Mucosa of stomach (tissue), 1 donor: ENCODE measurements at regions not wholly inside any gene's neighbourhood (a gene's known extent, or its start where the extent isn't known, plus 50 kb on each side); places are given as distances from the start of the nearest gene placed in this dataset.

Experiments used
- H3K27me3 ChIP-seq: one replicate; pipeline ENCODE4 v1.7.0; 2013; ENCODE audit warnings: mild to moderate bottlenecking, low read length; ENCODE audit not compliant: control insufficient read depth, insufficient read depth
- H3K36me3 ChIP-seq: one replicate; pipeline ENCODE4 v1.7.0; 2013; ENCODE audit warnings: low read length; ENCODE audit not compliant: control insufficient read depth, insufficient read depth
- H3K4me1 ChIP-seq: one replicate; pipeline ENCODE4 v1.7.0; 2013; ENCODE audit warnings: mild to moderate bottlenecking, low read length; ENCODE audit not compliant: control insufficient read depth, insufficient read depth
- H3K4me3 ChIP-seq: one replicate; pipeline ENCODE4 v1.7.0; 2013; ENCODE audit warnings: low read length
- H3K9ac ChIP-seq: one replicate; pipeline ENCODE4 v1.7.0; 2013; ENCODE audit warnings: mild to moderate bottlenecking, low read length, moderate library complexity
- H3K9me3 ChIP-seq: one replicate; pipeline ENCODE4 v1.7.0; 2013; ENCODE audit warnings: mild to moderate bottlenecking, low read length, moderate library complexity; ENCODE audit not compliant: control insufficient read depth
- donor health status: Pancreatic carcinoma.

- Histone ChIP-seq H3K9me3 (no peaks in the 10 kb centered on the region), H3K9ac (no peak overlapping the region), H3K4me3 (no peak overlapping the region), H3K36me3 (no peaks in the 10 kb centered on the region), H3K4me1 (no peaks in the 10 kb centered on the region), H3K27me3 (no peaks in the 10 kb centered on the region)
Observed at GRCh38 chr13:34064456-34065205, 246.7 kb downstream of the RFC3 start.

DNA sequence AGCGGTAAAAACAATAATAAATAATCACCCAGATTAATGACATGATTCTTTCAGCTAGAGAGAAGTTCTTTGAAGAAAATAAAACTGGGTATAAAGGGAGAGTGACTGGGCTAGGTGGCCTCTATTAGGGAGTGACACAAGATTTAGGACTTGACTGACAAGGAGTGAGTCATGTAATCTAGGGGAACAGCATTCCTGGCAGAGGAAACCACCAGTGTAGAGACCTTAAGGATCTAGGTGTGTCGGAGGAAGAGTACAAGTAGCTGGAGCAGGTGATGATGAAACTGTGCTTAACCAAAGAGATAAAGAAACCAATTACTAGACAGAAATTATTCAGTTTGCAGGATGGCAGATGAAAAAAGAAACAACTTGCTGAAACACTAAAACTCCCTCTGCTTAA, 248.0 kb downstream of the RFC3 start:
- Histone ChIP-seq H3K27me3 (no peaks in the 10 kb centered on the region), H3K36me3 (no peaks in the 10 kb centered on the region), H3K4me3 (no peak overlapping the region), H3K9ac (no peak overlapping the region), H3K4me1 (no peaks in the 10 kb centered on the region), H3K9me3 (no peaks in the 10 kb centered on the region)

GRCh38 chr13:34066344-34066743, 248.4 kb downstream of the RFC3 start:
- H3K27me3 ChIP-seq: no peaks in the 10 kb centered on the region
- H3K9me3 ChIP-seq: no peaks in the 10 kb centered on the region
- H3K36me3 ChIP-seq: no peaks in the 10 kb centered on the region
- H3K9ac ChIP-seq: no peak overlapping the region
- no peak overlapping the region for H3K4me3 ChIP-seq
- no peaks in the 10 kb centered on the region for H3K4me1 ChIP-seq

DNA sequence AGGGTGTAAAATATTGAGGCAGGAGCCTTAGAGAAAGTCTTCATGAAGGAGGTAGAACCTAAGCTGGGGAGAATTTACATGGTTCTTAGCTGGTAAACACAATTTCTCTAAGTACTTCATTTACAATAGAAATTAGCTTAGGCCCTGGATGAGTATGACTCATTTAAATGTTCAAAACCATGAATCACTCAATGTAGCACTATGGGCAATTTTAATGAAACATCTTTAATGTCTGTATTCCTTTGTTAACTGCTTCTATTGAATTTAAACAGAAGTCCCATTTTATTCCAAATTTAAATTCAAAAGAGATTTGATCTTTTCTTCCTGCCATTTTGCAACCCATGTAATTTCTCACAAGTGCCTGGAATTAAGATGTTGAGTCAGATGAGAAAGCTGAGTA, 252.1 kb downstream of the RFC3 start:
- no peak overlapping the region for H3K9ac ChIP-seq
- H3K9me3 ChIP-seq: no peaks in the 10 kb centered on the region
- no peak overlapping the region for H3K4me3 ChIP-seq
- no peaks in the 10 kb centered on the region for H3K4me1 ChIP-seq
- no peaks in the 10 kb centered on the region for H3K36me3 ChIP-seq
- H3K27me3 ChIP-seq: no peaks in the 10 kb centered on the region

DNA sequence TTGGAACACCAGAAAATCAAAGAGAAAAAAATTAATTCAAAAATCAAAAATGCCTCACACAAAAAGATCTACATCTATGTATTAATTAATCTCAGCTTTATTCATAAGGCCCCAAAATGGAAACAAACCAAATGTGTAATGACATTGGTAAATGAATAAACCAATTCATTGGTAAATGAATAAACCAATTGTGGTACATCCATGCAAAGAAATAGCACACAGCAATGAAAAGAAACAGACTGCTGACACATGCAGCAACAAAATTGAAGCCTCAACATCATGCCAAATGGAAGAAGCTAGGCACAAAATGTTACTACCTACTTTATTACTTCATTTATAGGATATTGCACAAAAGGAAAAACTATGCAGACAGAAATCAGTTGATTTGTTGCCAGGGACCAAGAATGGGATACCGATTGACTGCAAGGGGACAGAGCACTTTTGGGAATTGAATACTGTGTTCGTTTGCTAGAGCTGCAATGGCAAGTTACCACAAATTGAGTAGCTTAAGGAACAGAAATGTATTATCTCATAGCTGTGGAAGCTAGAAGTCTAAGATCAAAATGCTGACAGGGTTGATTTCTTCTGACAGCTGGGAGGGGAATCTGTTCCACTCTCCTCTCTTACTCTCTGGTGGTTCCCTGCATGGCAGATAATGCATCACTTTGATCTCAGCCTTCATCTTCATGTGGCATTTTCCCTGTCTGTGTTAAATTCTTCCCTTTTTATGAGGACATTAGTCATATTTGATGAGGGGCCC, 252.8 kb downstream of the RFC3 start:
- Histone ChIP-seq H3K4me3 (no peak overlapping the region), H3K4me1 (no peaks in the 10 kb centered on the region), H3K9me3 (no peaks in the 10 kb centered on the region), H3K9ac (no peak overlapping the region), H3K36me3 (no peaks in the 10 kb centered on the region), H3K27me3 (no peaks in the 10 kb centered on the region)

DNA sequence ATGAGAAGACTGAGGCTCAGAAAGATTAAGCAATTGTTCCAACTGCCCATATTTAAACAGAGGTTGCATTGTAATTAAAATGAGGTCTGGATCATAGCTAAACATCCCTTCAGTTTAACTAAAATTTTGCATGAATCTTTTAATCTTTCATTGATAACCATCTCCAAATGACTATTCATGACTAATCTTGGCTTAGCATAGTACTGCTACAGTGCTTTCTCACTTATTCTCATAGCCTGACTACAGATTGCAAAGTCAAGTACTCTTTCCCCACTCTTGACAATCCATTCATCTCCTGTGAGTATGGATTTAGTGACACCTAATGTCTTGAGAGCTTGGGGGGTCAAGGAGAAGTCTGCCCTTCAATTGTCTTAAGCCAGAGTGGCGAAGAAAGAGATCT, 258.4 kb downstream of the RFC3 start:
- no peaks in the 10 kb centered on the region for H3K36me3 ChIP-seq
- H3K4me1 ChIP-seq: no peaks in the 10 kb centered on the region
- no peak overlapping the region for H3K9ac ChIP-seq
- H3K27me3 ChIP-seq: no peaks in the 10 kb centered on the region
- H3K9me3 ChIP-seq: no peaks in the 10 kb centered on the region
- no peak overlapping the region for H3K4me3 ChIP-seq

DNA sequence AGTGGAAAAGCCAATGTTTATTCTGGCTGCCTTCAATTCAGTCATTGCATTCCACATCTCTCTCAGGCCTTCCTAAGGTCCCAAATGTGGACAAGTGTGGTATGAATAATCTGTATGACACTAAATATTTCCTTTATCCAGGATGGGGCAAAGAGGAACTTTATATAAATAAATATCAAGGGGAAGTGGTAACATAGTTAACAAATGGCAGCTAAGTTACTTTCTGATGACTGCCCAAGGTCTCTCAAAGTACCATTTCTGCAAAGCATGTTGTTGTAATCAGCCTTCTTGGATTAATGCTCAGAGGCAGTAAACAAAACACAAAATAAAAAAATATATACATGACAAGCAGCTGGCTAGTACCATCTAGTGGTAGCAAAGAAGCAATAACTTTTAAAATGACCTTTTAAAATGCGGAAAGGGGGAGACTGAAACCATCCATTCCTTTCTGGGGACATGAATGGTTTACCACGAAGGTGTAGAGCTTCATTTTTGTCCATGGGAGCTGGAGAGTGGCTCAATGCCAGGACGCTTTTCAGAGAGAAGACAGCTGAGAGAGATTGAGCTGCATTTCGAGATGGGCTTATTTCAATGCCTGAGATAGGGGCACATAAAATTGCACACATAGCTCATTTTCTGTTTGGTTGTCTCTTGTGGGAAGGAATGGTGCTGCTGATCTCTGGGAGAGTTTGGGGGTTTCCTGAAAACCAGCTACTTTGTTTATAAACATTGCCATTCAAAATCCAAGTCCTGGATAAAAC, 259.2 kb downstream of the RFC3 start:
- no peaks in the 10 kb centered on the region for H3K9me3 ChIP-seq
- no peak overlapping the region for H3K4me3 ChIP-seq
- H3K9ac ChIP-seq: no peak overlapping the region
- no peaks in the 10 kb centered on the region for H3K36me3 ChIP-seq
- H3K4me1 ChIP-seq: no peaks in the 10 kb centered on the region
- no peaks in the 10 kb centered on the region for H3K27me3 ChIP-seq

- Histone ChIP-seq H3K9ac (no peak overlapping the region), H3K9me3 (no peaks in the 10 kb centered on the region), H3K36me3 (no peaks in the 10 kb centered on the region), H3K27me3 (no peaks in the 10 kb centered on the region), H3K4me3 (no peak overlapping the region), H3K4me1 (no peaks in the 10 kb centered on the region)
Observed at GRCh38 chr13:34078334-34078999, 260.5 kb downstream of the RFC3 start.

DNA sequence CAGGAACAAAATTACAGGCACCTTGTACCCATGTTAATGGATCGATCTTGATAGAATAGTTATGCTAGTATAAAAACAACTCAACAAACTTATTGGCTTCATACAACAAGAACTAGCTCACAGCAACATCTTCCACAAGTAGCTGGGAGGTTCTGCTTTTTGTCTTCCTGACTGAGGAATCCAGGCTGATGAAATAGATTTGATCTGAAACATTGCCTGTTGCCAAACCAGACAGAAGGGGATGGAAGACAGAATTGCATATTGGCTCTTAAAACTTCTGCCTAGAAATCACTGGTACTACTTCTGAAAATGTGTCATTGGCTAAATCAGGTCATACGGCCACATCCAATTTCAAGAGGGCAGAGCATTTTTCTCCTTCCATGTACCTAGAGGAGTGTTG, 267.3 kb downstream of the RFC3 start:
- Histone ChIP-seq H3K27me3 (no peaks in the 10 kb centered on the region), H3K9me3 (no peaks in the 10 kb centered on the region), H3K36me3 (no peaks in the 10 kb centered on the region), H3K4me1 (no peaks in the 10 kb centered on the region), H3K4me3 (no peak overlapping the region), H3K9ac (no peak overlapping the region)

DNA sequence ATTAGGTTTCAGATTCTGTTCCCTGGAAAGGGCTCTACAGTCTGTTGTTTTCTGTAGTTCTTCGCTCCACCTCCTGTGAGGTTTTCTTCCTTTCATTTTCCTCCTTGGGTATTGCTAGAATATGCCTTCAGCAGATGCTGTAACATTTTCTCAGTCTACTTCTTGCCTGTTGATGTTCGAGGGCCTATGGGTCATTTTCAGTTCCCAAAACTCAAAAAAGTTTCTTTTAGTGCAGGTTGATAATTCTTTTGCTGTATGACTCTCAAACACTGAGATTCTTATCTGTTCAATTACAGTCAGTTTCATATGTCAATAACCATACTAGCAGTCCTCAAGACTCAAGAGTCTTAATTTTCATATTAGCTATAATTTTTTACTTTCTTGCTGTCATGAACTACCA, 268.3 kb downstream of the RFC3 start:
- Histone ChIP-seq H3K27me3 (no peaks in the 10 kb centered on the region), H3K4me3 (no peak overlapping the region), H3K9ac (no peak overlapping the region), H3K4me1 (no peaks in the 10 kb centered on the region), H3K9me3 (no peaks in the 10 kb centered on the region), H3K36me3 (no peaks in the 10 kb centered on the region)

GRCh38 chr13:34087791-34088190, 269.8 kb downstream of the RFC3 start:
- no peaks in the 10 kb centered on the region for H3K4me1 ChIP-seq
- no peaks in the 10 kb centered on the region for H3K27me3 ChIP-seq
- H3K36me3 ChIP-seq: no peaks in the 10 kb centered on the region
- no peak overlapping the region for H3K4me3 ChIP-seq
- H3K9ac ChIP-seq: no peak overlapping the region
- no peaks in the 10 kb centered on the region for H3K9me3 ChIP-seq

DNA sequence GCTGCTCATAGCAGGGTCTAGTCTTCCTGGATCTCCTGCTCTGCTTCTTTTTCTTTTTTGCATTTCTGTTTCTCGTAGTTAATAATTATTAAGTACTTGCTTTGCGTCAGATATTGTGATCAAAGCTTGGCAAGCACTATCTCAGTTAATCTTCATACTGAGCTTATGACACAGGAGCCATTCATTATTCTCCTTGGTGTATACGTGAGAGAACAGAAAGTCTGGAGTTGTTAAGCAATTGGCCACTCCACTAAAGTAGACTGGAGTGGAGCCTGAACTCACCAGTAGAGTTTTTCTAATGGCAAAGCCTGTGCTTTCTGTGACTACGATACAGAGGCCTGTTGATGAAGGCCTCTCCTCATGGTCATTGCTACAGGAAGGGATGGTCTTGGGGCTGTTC, 285.9 kb downstream of the RFC3 start:
- no peaks in the 10 kb centered on the region for H3K4me1 ChIP-seq
- no peak overlapping the region for H3K4me3 ChIP-seq
- no peaks in the 10 kb centered on the region for H3K9me3 ChIP-seq
- no peaks in the 10 kb centered on the region for H3K36me3 ChIP-seq
- H3K9ac ChIP-seq: no peak overlapping the region
- H3K27me3 ChIP-seq: no peaks in the 10 kb centered on the region
